GM13977 (cell line): ENCODE measurements at regions not wholly inside any gene's neighbourhood (a gene's known extent, or its start where the extent isn't known, plus 50 kb on each side); places are given as distances from the start of the nearest gene placed in this dataset.

Experiments used
- DNase-seq: peaks from one replicate; pipeline ENCODE4 v3.0.0; 2012; ENCODE audit warnings: low spot score
- in situ Hi-C: fragments of 300-500 bp; cut with MboI; formaldehyde crosslinking; loops from one replicate; pipeline ENCODE4 v1.12.0; 2022; ENCODE audit warnings: low sequenced_read_pairs, low pct_unique_long_range_greater_than_20kb, mixed read lengths, inconsistent platforms; ENCODE audit not compliant: unreplicated experiment
- TF ChIP-seq, protein P1 (sequence below): IDR thresholded peaks from 2 replicates; pipeline ENCODE4 v1.5.1; 2012; ENCODE audit warnings: mild to moderate bottlenecking, control low read depth; ENCODE audit not compliant: insufficient read depth; ENCODE audit errors: extremely low read depth, missing control alignments

DNA sequence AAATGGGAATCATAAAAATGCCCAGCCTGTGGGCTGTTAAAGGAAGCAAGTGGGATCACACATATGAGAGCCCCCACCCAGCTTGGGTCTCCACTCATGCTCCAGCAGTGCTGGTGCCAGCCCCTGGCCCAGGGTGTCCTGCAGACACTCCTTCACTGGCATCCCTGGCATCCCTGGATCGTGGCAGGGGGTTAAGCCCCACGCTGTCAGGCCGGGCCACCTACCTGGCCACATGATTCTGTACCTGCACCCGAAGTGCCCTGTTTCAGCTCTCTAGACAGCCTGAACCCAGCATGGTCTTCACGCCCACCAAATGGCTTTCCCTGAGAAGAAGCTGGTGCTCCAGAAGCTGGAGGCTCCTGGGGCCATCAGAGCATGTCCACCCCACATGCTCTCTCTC is 137.4 kb downstream of the INHBB start:
- in situ Hi-C loops = no loop called here
- TF ChIP-seq, protein P1, sequence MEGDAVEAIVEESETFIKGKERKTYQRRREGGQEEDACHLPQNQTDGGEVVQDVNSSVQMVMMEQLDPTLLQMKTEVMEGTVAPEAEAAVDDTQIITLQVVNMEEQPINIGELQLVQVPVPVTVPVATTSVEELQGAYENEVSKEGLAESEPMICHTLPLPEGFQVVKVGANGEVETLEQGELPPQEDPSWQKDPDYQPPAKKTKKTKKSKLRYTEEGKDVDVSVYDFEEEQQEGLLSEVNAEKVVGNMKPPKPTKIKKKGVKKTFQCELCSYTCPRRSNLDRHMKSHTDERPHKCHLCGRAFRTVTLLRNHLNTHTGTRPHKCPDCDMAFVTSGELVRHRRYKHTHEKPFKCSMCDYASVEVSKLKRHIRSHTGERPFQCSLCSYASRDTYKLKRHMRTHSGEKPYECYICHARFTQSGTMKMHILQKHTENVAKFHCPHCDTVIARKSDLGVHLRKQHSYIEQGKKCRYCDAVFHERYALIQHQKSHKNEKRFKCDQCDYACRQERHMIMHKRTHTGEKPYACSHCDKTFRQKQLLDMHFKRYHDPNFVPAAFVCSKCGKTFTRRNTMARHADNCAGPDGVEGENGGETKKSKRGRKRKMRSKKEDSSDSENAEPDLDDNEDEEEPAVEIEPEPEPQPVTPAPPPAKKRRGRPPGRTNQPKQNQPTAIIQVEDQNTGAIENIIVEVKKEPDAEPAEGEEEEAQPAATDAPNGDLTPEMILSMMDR = no peak
- DNase-seq = no peak

DNA sequence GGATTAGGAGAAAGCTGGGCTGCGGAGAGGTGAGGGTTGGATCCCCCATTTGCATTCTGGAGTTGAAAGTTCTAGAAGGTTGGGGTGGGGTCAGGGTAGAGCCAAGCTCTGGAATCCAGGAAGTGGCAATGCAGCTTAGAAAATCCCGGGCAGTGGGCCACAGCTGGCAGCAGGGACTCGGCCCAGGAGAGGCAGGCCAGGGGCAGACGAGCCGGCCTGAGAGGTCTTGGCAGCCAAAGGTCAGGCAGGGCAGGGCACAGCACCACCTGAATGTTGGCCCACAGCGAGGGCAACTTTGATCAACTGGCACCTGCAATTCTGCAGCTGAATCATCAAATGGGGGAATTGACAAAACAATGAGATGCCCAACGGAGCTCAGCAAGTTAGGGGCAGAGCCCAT is 139.2 kb downstream of the INHBB start:
- TF ChIP-seq, protein P1 = no peak
- no peak for DNase-seq
- in situ Hi-C loops = no loop called here

DNA sequence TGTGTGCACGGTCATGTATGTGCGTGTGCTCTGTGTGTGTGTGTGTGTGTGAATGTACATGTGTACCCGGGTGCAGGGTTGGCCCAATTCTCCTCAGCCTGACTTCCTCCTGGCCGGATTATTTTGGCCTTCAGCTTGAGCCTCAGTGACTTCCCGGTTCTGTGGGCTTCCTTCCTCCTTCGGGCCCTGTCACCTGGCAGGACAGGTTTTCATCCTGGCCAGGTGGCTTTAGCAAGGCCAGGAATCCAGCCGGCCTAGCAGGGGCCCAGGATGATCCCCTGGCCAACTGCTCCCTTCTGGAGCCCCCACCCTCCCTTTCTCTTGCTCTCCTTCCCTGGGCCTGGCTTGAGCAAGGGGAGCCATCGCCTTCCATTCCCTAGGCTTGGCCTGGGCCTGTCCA is 140.5 kb downstream of the INHBB start:
- no peak for DNase-seq
- TF ChIP-seq, protein P1 = no peak
- in situ Hi-C loops = no loop called here

DNA sequence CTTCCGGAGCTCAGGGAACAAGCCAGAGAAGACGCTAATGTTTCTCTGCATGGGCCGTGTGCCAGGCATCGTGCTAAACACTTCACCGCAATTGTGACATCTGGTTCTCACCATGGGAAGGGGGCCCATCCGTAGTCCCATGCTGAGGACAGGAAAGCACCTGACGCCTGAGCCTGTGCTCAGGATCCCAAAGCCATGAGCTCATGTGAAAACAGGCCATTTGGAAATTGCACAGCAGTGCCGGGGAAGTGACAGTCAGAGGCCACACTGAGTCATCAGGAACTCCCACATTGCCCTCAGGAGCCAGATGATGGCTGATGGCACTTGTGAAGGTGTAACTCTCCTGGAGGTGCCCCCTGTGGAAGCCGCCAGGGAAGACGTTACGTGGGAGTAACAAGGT is 141.0 kb downstream of the INHBB start:
- in situ Hi-C loops = no loop called here
- DNase-seq = no peak
- TF ChIP-seq, protein P1 = no peak

DNA sequence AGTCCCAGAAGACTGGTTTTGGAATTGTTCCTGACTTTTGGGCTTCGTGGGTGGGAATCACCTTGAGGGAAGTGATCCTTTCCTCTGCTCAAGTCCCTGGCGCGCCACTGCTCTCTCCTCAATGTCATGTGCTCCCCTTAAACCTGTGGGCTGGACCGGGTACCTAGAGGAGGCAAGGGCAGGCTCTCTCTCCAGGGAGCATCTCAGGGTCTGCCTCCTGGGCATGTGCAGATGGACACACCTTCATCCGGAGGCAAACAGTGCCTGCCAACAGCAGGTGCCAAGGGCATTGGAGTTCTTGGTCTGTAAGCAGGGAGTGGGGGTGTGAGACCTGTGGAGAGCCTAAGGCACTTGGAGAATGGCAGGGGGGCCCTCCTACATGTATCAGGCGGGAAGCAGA is 142.6 kb downstream of the INHBB start:
- TF ChIP-seq, protein P1 = no peak
- in situ Hi-C loops = no loop called here
- DNase-seq = no peak

DNA sequence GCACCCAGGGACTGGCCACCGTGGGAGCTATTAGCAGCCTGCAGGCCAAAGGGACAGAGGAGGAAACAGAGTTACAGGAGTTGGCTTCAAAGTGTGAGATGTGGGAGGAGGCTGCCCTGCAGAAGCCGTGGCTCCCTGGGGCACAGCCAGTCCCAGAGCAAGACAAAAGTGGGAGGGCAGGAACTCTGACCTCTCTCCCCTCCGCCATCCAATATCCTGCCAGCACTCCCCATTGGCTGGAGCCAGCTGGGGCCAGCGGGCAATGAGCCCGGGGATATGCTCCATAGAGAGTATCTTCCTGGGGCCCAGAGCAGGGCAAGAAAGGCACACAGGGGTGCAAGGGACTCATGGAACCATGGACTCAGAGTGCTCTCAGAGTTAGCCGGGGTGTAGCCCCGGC is 143.1 kb downstream of the INHBB start:
- no peak for DNase-seq
- in situ Hi-C loops = no loop called here
- TF ChIP-seq, protein P1 = no peak
